ENCODE measurements at regions not wholly inside any gene's neighbourhood (a gene's known extent, or its start where the extent isn't known, plus 50 kb on each side); places are given as distances from the start of the nearest gene placed in this dataset.

DNA sequence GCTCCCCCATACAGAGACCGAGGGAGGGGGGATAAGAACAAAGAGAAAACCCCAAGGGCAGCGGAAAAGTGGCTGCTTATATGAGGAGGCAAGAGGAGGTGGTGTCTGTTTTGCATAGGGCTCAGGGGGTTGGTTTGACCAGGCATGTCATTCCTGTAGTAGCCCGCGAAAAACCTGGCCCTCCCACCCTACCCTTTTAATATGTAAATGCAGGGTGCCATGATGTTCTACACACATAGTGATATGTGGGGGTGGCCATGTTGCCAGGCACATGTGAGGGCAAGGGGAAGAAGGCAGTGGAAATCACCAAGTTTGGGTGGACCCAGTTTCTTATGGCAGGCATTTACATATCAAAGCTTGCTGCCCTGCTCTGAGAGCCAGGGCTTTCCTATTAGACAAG, 203.5 kb upstream of the UBL3 start:
- Histone ChIP-seq H4K20me1 (replicated peaks; ENCODE audit: insufficient read depth) (no peaks in the 10 kb centered on the region), H3K27ac (ENCODE audit: low read depth) (peak overlapping the region; percentile 73; the same call in 1 of the 2 replicates), H3F3A (replicated peaks; ENCODE audit: low read depth) (peaks cover 12% of the 10 kb centered on the region; the same call in 1 of the 2 replicates), H2AFZ (no peak overlapping the region), H3K4me3 (peak overlapping the region; percentile 37), H3K4me2 (peak overlapping the region; percentile 67), H3K27me3 (ENCODE audit: insufficient read depth) (no peaks in the 10 kb centered on the region), H3K79me2 (replicated peaks; ENCODE audit: insufficient read depth) (no peaks in the 10 kb centered on the region), H3K36me3 (ENCODE audit: insufficient read depth) (peaks cover 7% of the 10 kb centered on the region; the same call in 1 of the 2 replicates), H3K9me2 (ENCODE audit: insufficient read depth) (peaks cover 7% of the 10 kb centered on the region), H3K4me1 (ENCODE audit: insufficient read depth) (peaks cover 34% of the 10 kb centered on the region)
- Mint-ChIP-seq H3K9me3 (peaks cover 36% of the 10 kb centered on the region), H3K4me1 (peaks cover 36% of the 10 kb centered on the region), H3K36me3 (ENCODE audit: low read depth) (peaks cover 38% of the 10 kb centered on the region), H3K27ac (peak overlapping the region; percentile 45), H3K4me3 (peak overlapping the region; percentile 37; the same call in 2 of the 3 replicates), H3K27me3 (ENCODE audit: insufficient read depth, low read depth, poor library complexity) (peaks cover 3% of the 10 kb centered on the region)
- TF ChIP-seq JUNB (IDR thresholded peaks at IDR 0.05; ENCODE audit: unreplicated experiment) (no peak), NANOG (IDR thresholded peaks at IDR 0.05; ENCODE audit: borderline replicate concordance) (no peak), POLR2AphosphoS5 (IDR thresholded peaks at IDR 0.05; ENCODE audit: low read depth) (no peak), EZH2 (IDR thresholded peaks at IDR 0.05; ENCODE audit: low read depth, unreplicated experiment) (no peak), STAT1 (IDR thresholded peaks at IDR 0.05; ENCODE audit: unreplicated experiment) (no peak), ZNF331 (CRISPR knock-in tag; IDR thresholded peaks at IDR 0.05; ENCODE audit: low read depth) (no peak), CREB1 (CRISPR knock-in tag; IDR thresholded peaks at IDR 0.05; ENCODE audit: low read depth) (no peak), ZNF114 (CRISPR knock-in tag; IDR thresholded peaks at IDR 0.05) (no peak)
- TF ChIP-seq, protein P1, sequence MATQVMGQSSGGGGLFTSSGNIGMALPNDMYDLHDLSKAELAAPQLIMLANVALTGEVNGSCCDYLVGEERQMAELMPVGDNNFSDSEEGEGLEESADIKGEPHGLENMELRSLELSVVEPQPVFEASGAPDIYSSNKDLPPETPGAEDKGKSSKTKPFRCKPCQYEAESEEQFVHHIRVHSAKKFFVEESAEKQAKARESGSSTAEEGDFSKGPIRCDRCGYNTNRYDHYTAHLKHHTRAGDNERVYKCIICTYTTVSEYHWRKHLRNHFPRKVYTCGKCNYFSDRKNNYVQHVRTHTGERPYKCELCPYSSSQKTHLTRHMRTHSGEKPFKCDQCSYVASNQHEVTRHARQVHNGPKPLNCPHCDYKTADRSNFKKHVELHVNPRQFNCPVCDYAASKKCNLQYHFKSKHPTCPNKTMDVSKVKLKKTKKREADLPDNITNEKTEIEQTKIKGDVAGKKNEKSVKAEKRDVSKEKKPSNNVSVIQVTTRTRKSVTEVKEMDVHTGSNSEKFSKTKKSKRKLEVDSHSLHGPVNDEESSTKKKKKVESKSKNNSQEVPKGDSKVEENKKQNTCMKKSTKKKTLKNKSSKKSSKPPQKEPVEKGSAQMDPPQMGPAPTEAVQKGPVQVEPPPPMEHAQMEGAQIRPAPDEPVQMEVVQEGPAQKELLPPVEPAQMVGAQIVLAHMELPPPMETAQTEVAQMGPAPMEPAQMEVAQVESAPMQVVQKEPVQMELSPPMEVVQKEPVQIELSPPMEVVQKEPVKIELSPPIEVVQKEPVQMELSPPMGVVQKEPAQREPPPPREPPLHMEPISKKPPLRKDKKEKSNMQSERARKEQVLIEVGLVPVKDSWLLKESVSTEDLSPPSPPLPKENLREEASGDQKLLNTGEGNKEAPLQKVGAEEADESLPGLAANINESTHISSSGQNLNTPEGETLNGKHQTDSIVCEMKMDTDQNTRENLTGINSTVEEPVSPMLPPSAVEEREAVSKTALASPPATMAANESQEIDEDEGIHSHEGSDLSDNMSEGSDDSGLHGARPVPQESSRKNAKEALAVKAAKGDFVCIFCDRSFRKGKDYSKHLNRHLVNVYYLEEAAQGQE (IDR thresholded peaks at IDR 0.05; ENCODE audit: unreplicated experiment): no peak
- TF ChIP-seq, protein P2, sequence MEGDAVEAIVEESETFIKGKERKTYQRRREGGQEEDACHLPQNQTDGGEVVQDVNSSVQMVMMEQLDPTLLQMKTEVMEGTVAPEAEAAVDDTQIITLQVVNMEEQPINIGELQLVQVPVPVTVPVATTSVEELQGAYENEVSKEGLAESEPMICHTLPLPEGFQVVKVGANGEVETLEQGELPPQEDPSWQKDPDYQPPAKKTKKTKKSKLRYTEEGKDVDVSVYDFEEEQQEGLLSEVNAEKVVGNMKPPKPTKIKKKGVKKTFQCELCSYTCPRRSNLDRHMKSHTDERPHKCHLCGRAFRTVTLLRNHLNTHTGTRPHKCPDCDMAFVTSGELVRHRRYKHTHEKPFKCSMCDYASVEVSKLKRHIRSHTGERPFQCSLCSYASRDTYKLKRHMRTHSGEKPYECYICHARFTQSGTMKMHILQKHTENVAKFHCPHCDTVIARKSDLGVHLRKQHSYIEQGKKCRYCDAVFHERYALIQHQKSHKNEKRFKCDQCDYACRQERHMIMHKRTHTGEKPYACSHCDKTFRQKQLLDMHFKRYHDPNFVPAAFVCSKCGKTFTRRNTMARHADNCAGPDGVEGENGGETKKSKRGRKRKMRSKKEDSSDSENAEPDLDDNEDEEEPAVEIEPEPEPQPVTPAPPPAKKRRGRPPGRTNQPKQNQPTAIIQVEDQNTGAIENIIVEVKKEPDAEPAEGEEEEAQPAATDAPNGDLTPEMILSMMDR (conservative IDR thresholded peaks at IDR 0.05; ENCODE audit: low read depth in 2 of 2): no peak
- TF ChIP-seq, protein P3, sequence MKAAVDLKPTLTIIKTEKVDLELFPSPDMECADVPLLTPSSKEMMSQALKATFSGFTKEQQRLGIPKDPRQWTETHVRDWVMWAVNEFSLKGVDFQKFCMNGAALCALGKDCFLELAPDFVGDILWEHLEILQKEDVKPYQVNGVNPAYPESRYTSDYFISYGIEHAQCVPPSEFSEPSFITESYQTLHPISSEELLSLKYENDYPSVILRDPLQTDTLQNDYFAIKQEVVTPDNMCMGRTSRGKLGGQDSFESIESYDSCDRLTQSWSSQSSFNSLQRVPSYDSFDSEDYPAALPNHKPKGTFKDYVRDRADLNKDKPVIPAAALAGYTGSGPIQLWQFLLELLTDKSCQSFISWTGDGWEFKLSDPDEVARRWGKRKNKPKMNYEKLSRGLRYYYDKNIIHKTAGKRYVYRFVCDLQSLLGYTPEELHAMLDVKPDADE (IDR thresholded peaks at IDR 0.05): no peak
- DNase-seq (ENCODE audit: low spot score): peak; percentile 78
- ATAC-seq: peak; percentile 70

All from GM23338 (cell line).